ENCODE measurements at regions not wholly inside any gene's neighbourhood (a gene's known extent, or its start where the extent isn't known, plus 50 kb on each side); places are given as distances from the start of the nearest gene placed in this dataset.

DNA sequence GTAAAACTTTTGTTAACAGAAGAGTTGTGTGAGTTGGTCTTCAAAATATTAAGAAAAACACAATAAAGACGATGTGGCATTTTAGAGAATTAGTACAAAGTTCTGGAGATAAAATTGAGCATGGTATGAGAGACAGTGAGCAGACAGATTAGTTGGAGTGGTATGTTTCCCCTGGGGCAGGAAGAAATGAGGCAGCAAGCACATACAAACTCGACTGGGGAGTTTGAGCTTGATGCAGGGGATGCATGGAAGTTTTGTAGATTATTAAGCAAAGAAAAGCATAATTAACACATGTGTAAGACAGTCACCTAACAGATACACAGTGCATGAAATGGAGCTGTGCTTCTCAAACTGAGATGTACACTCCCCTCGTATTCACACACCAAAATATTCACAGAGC is 58.1 kb upstream of the IL2 start:
- no peak for DNase-seq (ENCODE audit: low read depth, low spot score)

DNA sequence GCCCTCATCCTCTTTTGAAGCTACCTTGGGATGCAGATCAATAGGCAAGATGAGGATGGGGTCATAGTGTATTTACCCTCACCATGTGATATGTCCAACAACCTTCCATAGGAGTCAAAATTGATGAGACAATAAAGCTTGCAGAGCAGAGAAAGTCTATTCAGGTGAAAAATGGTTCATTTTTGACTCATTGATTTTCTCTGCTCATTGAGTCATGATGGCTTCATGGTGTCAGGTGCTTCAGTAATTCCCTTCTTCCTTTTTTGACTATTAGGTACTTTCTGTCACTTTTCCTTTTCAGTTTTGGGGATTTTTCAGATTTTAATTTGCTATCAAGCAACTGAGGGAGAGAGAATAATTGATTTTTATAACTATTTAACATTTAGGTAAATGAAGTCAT is 55.9 kb upstream of the IL2 start:
- DNase-seq (ENCODE audit: low read depth, low spot score) = no peak

DNA sequence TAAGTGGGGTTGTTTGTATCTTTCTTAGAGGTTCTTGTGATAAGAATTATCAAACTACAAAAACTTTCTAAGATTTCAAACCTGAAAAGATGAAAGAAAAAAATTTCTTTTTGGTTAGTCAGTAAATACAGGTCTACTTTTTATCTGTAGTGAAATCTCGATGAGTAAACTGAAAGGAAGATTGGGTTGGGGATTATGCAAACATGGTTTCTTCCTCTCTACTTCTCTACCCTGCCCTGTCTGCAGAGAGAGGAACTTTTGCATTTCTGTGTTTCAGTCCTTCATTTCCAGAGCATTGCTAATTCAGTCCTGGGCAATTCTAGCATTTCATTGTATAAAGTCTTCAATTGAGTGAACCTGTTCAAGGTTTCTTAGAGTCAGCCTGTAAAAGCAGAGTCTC is 51.6 kb upstream of the IL2 start:
- no peak for DNase-seq (ENCODE audit: low read depth, low spot score)
